SIG-M5 (cell line): ENCODE measurements at regions not wholly inside any gene's neighbourhood (a gene's known extent, or its start where the extent isn't known, plus 50 kb on each side); places are given as distances from the start of the nearest gene placed in this dataset.

Experiments
- DNase-seq: peaks from one replicate; lab custom pipeline; 2025; lab: John Stamatoyannopoulos, UW

DNA sequence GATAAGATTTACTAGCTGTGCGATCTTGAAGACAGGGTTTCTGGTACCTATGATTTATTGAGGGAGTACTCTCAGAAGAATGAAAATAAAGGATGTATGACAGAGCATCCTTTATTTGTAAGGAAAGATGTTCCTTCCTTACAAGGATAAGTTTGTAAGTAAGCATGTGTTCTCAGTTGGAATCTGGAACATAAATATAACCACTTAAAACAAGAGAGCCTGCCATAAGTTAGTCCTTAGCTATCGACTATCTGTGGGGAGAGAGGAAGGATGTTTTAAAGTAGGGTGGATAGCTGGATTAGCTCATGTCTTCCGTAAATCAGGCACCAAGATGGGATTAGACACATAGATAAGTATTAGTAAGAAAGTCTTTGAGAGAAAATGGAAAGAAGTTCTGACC lies 192.6 kb upstream of the CARD18 start:
- no peak for DNase-seq

- no peak for DNase-seq
These were observed 188.5 kb upstream of the CARD18 start for GRCh38 chr11:105328061-105328460.

DNA sequence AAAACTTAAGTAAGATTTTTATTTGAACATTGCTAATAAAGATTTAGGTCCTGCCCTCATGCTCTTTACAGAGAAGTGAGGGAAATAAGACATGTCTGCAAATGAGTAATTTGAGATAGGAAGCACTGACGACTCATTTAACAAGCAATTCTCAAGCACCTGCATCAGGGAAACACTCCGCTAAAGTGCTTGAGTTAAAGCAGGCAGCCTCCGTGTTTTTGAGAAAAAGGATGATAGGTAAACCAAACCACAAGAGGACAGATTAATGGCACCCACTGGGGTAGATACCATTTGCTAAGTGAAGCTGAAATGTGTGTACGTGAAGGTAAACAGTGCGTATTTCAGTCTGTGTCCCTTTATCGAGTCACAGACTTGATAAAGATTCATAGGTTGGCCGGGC lies 184.6 kb upstream of the CARD18 start:
- DNase-seq: no peak

- no peak for DNase-seq
These were observed 182.1 kb upstream of the CARD18 start for GRCh38 chr11:105321696-105322095.

DNA sequence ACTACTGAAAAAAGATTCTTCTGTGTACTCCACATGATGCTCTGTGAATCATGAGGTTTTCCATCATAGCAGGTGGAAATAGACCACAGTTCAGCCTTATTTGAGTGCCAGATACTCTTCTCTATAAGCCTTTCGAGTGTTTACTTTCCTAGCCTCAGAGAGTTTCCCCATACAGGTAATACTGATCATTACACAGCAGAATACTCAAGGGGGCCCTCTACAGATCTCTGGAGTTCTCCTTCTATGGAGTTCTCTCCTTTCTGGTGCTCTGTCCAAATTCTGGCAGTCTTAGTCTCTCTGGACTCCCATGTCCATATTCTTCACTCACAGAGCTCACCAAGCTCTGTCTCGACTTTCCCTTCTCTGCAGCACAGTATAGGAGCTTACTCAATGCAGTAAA lies 175.7 kb upstream of the CARD18 start:
- DNase-seq: no peak

DNA sequence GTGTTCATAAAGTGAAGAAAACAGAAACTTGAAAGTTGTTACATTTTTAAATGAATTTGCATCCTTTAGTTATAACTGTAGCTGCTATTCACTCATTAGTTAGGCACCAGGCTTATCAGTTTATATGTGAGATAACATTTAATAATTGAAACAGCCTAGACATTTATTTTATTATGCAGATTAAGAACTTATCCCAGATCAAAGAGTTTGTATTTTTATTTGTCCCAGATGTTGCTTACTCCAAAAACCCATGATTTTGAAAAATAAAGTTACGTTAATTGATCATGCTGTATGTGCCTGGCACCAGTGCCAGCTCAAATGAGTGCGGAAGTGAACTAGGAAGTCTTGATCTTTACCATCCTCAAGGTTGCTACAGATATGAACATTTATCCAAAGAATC lies 172.7 kb upstream of the CARD18 start:
- no peak for DNase-seq

DNA sequence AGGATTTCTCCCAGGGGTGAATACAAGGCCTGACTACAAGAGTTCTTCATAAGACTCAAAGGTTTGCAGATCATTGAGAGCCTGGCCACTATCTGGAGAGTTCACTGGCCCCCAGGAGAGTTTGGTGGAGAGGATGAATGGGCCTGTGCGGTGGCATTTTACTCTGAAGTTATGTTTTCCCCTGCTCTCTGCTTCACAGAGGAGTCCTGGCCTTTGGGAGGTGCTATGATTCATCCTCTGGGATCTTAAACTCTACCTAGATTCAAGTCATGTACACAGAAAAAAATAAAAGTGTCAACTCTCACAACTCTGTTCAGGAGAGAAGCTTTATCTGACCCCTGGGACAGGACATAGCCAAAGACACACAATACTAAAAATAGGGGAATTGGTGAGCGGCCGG lies 159.1 kb upstream of the CARD18 start:
- no peak for DNase-seq

- DNase-seq: no peak
These were observed 158.6 kb upstream of the CARD18 start for GRCh38 chr11:105298174-105298573.

- DNase-seq: no peak
These were observed 157.9 kb upstream of the CARD18 start for GRCh38 chr11:105297463-105297862.

- no peak for DNase-seq
These were observed 157.2 kb upstream of the CARD18 start for GRCh38 chr11:105296806-105297205.

- DNase-seq: no peak
These were observed 156.8 kb upstream of the CARD18 start for GRCh38 chr11:105296386-105296785.

DNA sequence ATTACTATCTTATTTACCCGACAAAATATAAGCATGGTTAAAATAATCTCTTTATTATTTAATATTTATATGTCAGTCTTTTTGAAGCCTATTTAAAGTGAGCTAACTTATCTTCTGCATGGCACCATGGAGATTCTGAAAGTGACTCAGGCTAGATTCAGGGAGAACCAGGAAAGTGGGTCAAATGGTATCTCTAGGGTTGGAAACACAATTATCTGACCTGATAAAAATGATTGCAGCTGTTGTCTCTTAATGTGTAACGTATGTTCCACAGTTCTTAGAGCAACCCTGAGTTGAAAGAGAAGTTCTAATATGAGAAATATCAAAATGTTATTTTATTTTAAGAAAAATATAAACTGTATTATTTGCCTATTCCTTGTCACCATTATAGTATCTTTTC lies 143.1 kb upstream of the CARD18 start:
- DNase-seq: no peak

- DNase-seq: no peak
These were observed 135.1 kb upstream of the CARD18 start for GRCh38 chr11:105274631-105275030.

DNA sequence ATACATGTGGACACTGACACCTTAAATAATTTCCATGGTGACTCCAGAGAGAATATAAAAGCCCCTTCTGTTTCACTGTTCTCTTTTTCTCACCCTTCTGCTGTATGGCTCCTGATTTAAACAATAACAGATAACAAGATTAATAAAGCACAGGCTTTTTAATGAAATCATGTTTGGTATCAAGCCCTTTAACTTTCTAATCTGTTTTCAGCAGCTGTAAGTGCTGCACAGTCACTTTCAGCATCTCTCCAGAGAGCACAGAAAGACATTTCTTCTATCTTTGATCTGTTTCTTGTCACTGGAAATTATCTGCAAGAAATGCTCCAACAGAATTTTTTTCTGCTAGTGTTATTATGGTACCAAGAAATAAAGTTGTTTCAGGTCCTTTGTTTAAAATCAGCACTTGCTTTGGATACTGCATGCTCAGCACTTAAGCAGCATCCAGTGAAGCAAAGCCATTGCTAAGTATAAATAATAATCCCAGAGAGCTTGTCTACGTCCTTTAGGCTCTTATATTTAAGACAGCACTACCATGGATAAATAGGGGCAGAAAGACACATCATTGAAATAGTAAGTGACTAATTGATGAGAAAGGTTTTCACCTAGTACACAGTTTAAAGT lies 134.2 kb upstream of the CARD18 start:
- DNase-seq: no peak

DNA sequence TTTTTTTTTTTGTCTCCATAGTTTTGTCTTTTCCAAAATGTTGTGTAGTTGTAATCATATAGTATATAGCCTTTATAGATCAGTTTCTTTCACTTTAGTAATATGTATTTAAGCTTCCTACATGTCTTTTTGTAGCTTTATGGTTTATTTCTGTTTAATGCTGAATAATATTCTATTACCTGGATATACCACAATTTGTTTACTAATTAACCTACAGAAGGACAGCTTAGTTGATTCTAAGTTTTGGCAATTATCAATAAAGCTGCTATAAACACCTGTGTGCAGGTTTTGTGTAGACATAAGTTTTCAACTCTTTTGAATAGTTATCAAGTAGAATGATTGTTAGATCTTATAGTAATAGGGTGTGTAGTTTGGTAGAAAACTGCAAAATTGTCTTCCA lies 130.3 kb upstream of the CARD18 start:
- DNase-seq: no peak

DNA sequence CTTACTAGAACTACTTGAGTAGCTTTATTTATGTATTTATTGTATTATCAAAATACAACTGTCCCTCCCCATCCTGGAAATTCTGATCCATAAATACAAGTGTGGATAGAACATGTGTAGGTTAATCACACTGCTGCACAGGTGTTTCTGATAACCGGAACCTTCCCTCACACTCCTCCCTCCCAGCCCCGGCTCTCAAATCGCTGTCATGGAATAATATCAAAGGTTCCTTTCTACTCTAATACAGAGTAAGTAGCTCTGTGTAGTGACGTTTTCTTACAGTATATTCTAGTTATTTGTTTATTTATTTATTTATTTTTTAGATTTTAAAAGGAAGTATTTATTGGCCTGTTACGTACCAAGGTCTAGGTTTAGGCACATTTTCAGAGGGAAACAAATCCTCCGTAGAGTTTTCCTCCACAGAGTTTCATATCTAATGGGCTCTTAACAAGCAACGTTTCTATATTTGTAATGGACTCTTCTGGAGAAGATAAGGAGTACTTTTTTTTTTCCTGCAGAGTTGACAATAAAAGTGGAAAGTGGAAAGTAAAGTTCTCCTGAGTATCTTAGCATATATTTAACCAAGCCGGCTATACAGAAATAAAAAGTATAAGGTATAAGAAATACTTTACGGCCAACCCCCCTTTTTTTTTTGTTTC lies 129.0 kb upstream of the CARD18 start:
- no peak for DNase-seq

- no peak for DNase-seq
These were observed 126.3 kb upstream of the CARD18 start for GRCh38 chr11:105265845-105266244.

- DNase-seq: no peak
These were observed 121.4 kb upstream of the CARD18 start for GRCh38 chr11:105260976-105261375.

- no peak for DNase-seq
These were observed 106.3 kb upstream of the CARD18 start for GRCh38 chr11:105245781-105246315.

DNA sequence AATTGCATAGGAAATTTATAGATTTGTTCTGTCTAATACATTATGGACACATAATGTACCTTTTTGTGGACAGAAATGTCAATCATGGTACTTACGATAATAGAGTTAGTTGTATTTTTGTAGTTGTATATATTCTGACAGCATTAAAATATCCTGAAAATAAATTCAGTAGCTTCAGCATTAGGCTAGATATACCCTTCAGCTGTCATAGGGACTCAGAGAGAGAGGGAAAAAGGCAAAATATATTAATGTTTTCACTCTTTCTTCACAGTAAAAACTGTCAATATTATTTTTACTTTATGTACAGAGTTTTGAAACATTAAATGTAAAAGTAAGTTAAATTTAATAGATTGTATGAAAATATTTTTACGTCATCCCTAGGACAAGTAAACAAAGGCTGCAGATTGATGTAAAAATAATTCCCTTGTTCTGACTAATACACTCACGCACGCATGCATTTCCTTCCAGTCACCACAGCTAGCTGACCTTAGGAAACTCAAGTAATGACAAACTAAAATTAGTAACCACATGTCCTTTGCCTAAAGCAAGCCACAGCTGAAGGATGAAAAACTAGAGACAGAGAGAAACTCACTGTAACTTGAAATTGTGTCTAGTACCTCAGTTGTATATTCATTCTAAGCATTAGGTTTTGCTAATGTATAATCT lies 104.7 kb upstream of the CARD18 start:
- no peak for DNase-seq

DNA sequence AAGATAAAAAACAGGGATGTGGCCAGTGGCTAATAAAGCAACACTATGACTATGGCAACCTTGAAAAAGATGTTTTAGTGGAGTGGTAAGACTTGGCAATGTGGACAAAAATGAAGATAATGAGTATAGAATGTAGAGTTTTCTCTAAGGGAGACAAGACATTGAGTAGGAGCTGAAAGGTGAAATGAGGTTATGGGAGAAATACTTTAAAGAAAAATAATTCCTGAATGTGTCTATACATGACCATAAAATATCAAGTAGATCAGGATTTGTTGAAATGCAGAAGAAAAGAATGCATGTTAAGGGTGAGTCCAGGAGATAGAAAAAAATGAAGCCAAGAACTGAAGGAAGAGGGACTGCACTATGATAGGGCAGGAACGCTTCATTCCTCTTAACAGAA lies 101.6 kb upstream of the CARD18 start:
- DNase-seq: no peak

DNA sequence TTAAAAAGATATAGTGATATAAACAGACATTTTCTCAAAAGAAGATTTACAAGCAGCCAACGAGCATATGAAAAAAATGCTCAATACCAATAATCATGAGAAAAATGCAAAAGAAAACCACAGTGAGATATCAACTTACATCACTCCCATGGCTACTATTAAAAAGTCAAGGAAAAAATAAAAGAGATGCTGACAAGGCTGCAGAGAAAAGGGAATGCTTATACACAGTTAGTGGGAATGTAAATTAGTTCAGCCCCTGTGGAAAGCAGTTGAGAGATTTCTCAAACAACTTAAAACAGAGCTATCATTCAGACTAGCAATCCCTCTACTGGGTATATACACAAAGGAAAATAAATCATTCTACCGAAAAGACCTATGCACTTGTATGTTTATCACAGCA lies 97.1 kb upstream of the CARD18 start:
- DNase-seq: no peak

- no peak for DNase-seq
These were observed 93.7 kb upstream of the CARD18 start for GRCh38 chr11:105233285-105233684.
